HG03097 (cell line): ENCODE measurements at regions not wholly inside any gene's neighbourhood (a gene's known extent, or its start where the extent isn't known, plus 50 kb on each side); places are given as distances from the start of the nearest gene placed in this dataset.
"Not testable (repeated sequence)": the region's sequence is repeated elsewhere in the genome, so short reads cannot be mapped to it uniquely, and the experiment has no call there.

ENCODE experiments used
- ATAC-seq: cut with Tn5 transposase; IDR thresholded peaks from one replicate; pipeline ENCODE4 v1.9.1; 2021; ENCODE audit not compliant: unreplicated experiment, low FRiP score

- ATAC-seq: not testable (repeated sequence)
These were observed 2730.6 kb downstream of the RPIA start for GRCh38 chr2:91422102-91422501.

GRCh38 chr2:91427148-91427547 is 2735.7 kb downstream of the RPIA start:
- not testable (repeated sequence) for ATAC-seq

- not testable (repeated sequence) for ATAC-seq
These were observed 2750.4 kb downstream of the RPIA start for GRCh38 chr2:91441932-91442245.

DNA sequence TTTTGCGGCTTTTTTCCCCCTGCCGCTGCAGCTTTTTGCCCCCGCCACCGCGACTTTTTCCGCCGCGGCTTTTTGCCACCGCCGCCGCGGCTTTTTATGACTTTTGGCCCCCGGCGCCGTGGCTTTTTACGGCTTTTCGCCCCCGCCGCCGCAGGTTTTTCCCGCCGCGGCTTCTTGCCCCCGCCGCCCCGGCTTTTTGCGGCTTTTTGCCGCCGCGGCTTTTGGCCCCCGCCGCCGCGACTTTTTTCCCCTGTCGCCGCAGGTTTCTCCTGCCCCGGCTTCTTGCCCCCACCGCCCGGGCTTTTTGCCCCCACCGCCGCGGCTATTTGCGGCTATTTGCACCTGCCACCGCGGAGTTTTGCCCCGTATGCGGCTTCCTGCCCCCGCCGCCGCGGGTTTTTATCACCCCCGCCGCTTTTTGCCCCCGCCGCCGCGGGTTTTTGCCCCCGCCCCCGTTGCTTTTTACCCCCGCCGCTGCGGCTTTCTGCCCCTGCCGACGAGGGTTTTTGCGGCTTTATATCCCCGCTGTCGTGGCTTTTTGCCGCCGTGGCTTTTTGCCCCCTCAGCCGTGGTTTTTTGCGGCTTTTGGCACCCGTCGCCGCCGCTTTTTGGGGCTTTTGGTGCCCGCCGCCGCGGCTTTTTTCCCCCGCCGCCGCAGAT is 2750.9 kb downstream of the RPIA start:
- no peak for ATAC-seq

DNA sequence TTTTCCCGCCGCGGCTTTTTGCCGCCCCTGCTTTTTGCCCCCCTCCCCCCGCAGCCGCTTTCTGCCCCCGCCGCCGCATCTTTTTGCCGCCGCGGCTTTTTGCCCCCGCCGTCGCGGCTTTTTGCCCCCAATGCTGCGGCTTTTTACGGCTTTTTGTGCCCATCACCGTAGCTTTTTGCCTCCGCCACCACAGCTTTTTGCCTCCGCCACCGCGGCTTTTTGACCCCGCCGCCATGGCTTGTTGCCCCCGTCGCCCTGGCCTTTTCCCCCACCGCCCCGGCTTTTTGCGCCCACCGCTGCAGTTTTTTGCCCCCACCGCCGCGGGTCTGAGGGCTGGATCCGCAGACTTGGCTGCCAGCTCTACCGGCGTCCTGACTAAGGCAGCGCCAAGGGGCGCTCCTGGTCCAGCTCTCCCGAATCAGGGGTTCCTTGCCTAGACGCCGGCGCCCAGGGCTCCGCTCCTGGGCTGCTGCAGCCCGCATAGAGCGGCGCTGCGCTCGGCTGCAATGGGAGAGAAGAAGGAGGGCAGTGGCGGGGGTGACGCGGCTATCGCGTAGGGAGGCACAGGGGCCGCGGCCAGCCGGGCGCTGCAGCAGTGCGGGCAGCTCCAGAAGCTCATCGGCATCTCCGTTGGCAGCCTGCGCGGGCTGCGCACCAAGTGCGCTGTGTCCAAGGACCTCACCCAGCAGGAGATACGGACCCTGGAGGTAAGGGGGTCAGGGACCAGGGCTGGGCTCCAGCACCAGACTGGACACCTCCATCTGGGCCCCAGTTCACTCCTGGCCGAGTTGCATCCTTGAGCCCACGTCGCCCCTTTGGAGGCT is 2751.6 kb downstream of the RPIA start:
- ATAC-seq: not testable (repeated sequence)

- not testable (repeated sequence) for ATAC-seq
These were observed 2752.2 kb downstream of the RPIA start for GRCh38 chr2:91443730-91444115.

DNA sequence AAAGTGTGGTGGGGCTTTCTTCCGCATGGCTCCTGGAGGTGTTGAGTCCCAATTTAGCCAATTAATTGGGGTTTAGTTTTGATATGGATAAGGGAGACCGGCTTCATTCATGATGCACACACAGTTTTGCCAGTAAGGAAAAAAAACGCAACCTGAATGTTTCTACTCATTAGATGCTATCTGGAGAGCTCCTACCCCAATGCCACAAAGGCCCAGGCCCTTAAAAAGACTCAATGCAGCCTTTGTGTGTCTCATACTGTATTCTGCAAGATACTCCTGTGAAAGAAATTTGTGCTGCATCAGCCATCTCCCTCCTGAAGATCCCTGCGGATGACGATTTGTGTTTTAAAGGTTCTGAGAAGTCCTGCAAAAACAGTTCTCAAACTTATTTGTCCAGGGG is 2754.2 kb downstream of the RPIA start:
- not testable (repeated sequence) for ATAC-seq

DNA sequence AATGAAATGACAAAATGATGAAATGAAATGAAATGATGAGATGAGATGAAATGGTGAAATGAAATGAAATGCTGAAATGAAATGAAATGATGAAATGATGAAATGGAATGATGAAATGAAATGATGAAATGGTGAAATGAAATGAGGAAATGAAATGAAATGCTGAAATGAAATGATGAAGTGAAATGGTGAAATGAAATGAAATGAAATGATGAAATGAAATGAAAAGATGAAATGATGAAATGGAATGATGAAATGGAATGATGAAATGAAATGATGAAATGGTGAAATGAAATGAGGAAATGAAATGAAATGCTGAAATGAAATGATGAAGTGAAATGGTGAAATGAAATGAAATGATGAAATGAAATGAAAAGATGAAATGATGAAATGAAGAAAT is 2755.0 kb downstream of the RPIA start:
- not testable (repeated sequence) for ATAC-seq

DNA sequence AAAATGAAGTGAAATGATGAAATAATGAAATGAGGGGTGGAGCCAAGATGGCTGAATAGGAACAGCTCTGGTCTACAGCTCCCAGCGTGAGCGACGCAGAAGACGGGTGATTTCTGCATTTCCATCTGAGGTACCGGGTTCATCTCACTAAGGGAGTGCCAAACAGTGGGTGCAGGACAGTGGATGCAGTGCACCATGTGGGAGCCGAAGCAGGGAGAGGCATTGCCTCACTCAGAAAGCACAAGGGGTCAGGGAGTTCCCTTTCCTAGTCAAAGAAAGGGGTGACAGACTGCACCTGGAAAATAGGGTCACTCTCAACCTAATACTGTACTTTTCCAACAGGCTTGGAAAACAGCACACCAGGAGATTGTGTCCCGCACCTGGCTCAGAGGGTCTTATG is 2755.4 kb downstream of the RPIA start:
- ATAC-seq: not testable (repeated sequence)

GRCh38 chr2:91447508-91447907 is 2756.0 kb downstream of the RPIA start:
- not testable (repeated sequence) for ATAC-seq

DNA sequence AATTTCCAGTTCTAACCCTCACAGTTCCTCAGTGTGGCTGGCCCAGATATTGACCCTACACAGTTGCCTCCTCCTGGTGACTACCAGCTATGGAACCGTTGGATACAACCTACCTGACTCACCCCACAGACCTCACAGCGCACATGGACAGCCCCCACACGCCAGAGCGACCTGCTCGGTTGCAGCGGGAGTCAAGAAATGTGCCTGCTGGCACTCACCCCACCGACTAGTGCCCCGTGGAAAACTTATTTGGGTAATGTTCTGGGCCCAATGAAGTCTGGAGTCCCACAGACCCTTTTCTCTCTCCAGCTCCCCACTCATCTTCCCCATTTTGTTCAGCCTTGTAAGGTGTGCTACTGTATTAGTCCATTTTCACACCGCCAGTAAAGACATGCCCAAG is 2770.8 kb downstream of the RPIA start:
- ATAC-seq: not testable (repeated sequence)

DNA sequence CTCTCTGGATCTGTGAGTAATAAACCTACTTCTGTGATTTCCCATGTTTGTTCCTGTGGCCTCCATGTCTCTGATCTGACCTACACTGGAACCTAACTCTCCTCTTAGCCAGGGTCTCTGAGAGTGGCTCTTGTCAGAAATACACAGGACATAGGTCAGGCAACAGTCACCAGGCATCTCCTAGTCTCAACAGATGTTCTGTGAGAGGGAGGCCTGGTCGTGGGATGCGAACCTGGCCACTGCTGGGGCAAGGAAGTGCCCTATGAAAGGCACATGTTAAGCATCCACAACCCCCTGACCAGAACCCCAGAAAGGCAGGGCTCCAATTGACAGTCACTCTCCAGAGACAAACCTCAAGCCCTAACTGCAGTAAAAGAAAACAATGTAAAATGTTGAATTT is 2771.5 kb downstream of the RPIA start:
- not testable (repeated sequence) for ATAC-seq

- ATAC-seq: not testable (repeated sequence)
These were observed 2775.4 kb downstream of the RPIA start for GRCh38 chr2:91466780-91467363.

GRCh38 chr2:91476244-91476935 is 2784.9 kb downstream of the RPIA start:
- not testable (repeated sequence) for ATAC-seq

- not testable (repeated sequence) for ATAC-seq
These were observed 2785.4 kb downstream of the RPIA start for GRCh38 chr2:91476936-91477246.

DNA sequence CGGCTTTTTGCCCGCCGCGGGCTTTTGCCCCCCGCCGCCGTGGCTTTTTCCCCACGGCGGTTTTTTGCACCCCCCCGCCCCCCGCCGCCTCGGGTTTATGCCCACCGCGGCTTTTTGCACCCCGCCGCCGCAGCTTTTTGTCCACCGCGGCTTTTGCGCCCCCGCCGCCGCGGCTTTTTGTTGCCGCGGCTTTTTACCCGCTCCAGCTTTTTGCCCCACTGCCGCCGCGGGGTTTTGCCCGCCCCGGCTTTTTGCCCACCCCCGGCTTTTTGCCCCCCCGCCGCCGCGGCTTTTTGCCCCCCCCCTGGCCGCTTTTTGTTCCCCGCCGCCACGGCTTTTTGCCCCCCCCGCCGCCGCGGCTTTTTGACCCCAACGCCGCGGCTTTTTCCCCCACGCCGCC is 2785.8 kb downstream of the RPIA start:
- not testable (repeated sequence) for ATAC-seq

GRCh38 chr2:91477731-91478672 is 2786.5 kb downstream of the RPIA start:
- no peak for ATAC-seq

GRCh38 chr2:91478851-91479718 is 2787.6 kb downstream of the RPIA start:
- not testable (repeated sequence) for ATAC-seq

GRCh38 chr2:91485226-91485625 is 2793.8 kb downstream of the RPIA start:
- not testable (repeated sequence) for ATAC-seq
